ENCODE measurements at regions not wholly inside any gene's neighbourhood (a gene's known extent, or its start where the extent isn't known, plus 50 kb on each side); places are given as distances from the start of the nearest gene placed in this dataset.

- TF ChIP-seq, protein P1, sequence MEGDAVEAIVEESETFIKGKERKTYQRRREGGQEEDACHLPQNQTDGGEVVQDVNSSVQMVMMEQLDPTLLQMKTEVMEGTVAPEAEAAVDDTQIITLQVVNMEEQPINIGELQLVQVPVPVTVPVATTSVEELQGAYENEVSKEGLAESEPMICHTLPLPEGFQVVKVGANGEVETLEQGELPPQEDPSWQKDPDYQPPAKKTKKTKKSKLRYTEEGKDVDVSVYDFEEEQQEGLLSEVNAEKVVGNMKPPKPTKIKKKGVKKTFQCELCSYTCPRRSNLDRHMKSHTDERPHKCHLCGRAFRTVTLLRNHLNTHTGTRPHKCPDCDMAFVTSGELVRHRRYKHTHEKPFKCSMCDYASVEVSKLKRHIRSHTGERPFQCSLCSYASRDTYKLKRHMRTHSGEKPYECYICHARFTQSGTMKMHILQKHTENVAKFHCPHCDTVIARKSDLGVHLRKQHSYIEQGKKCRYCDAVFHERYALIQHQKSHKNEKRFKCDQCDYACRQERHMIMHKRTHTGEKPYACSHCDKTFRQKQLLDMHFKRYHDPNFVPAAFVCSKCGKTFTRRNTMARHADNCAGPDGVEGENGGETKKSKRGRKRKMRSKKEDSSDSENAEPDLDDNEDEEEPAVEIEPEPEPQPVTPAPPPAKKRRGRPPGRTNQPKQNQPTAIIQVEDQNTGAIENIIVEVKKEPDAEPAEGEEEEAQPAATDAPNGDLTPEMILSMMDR (IDR thresholded peaks at IDR 0.05): no peak
- TF ChIP-seq MAFK (IDR thresholded peaks at IDR 0.05; ENCODE audit: partially characterized antibody) (no peak), POLR2A (IDR thresholded peaks at IDR 0.05; ENCODE audit: low read length) (no peak), RNF2 (IDR thresholded peaks at IDR 0.05; ENCODE audit: borderline replicate concordance, low read depth) (no peak), JUN (IDR thresholded peaks at IDR 0.05) (no peak), KDM1A (IDR thresholded peaks at IDR 0.05; ENCODE audit: low read depth) (no peak), EP300 (IDR thresholded peaks at IDR 0.05) (no peak)
- TF ChIP-seq, protein P2, sequence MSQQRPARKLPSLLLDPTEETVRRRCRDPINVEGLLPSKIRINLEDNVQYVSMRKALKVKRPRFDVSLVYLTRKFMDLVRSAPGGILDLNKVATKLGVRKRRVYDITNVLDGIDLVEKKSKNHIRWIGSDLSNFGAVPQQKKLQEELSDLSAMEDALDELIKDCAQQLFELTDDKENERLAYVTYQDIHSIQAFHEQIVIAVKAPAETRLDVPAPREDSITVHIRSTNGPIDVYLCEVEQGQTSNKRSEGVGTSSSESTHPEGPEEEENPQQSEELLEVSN (IDR thresholded peaks at IDR 0.05; ENCODE audit: borderline replicate concordance, low read depth): no peak
These were observed 209.5 kb upstream of the ANO5 start for GRCh38 chr11:21983431-21983830.

Data from A549 (cell line).